IMR-90 (cell line): ENCODE measurements at regions not wholly inside any gene's neighbourhood (a gene's known extent, or its start where the extent isn't known, plus 50 kb on each side); places are given as distances from the start of the nearest gene placed in this dataset.

Experiments
- ATAC-seq: fragments of 200-7000 bp; cut with Tn5 transposase; 2 replicates; pipeline ENCODE4 v1.9.1; 2020; ENCODE audit warnings: low read depth, mild to moderate bottlenecking, moderate library complexity
- BruUV-seq: library from RNA; stranded (reverse); fragments of 400-500 nt; replicated peaks from 2 replicates; lab custom pipeline; 2021; lab: Mats Ljungman, UMichigan
- CTCF ChIA-PET: fragments of 300-600 bp; formaldehyde crosslinking; extraction: SDS; loops from one replicate; lab custom pipeline; 2021; ENCODE audit warnings: antibody characterized with exemption; lab: Yijun Ruan, JAX
- POLR2A ChIA-PET: fragments of 300-600 bp; sonication (Branson Sonifier 250); formaldehyde crosslinking; loops from one replicate; lab custom pipeline; 2022; ENCODE audit warnings: antibody characterized with exemption; ENCODE audit not compliant: unreplicated experiment; lab: Charles Lee
- DNase-seq: peaks from one replicate; pipeline ENCODE4 v3.0.0; 2013
- H2AFZ ChIP-seq: replicated peaks from 2 replicates; pipeline ENCODE3; 2013; ENCODE audit warnings: low read length, mild to moderate bottlenecking; ENCODE audit not compliant: poor library complexity
- H2AK5ac ChIP-seq: 2 replicates; pipeline ENCODE4 v1.6.1; 2013; ENCODE audit warnings: low read depth, low read length, inconsistent platforms
- H2AK9ac ChIP-seq: replicated peaks from 2 replicates; pipeline ENCODE3; 2013; ENCODE audit warnings: mild to moderate bottlenecking, low read depth, low read length, moderate library complexity; ENCODE audit not compliant: poor library complexity
- H2BK120ac ChIP-seq: 2 replicates; pipeline ENCODE4 v1.6.1; 2013; ENCODE audit warnings: low read depth, low read length, inconsistent platforms
- H2BK15ac ChIP-seq: 3 replicates; pipeline ENCODE4 v1.6.1; 2013; ENCODE audit warnings: low read depth, low read length, inconsistent platforms
- H2BK20ac ChIP-seq: 2 replicates; pipeline ENCODE4 v1.6.1; 2013; ENCODE audit warnings: low read depth, mild to moderate bottlenecking, inconsistent platforms, low read length, moderate library complexity
- H2BK5ac ChIP-seq: 2 replicates; pipeline ENCODE4 v1.6.1; 2013; ENCODE audit warnings: mild to moderate bottlenecking, low read depth, low read length, inconsistent platforms; ENCODE audit not compliant: poor library complexity, severe bottlenecking
- H3K14ac ChIP-seq: replicated peaks from 2 replicates; pipeline ENCODE4 v1.6.1; 2013; ENCODE audit warnings: low read depth, low read length, inconsistent platforms
- H3K18ac ChIP-seq: 2 replicates; pipeline ENCODE4 v1.6.1; 2013; ENCODE audit warnings: low read depth, low read length, control low read depth
- H3K23ac ChIP-seq: 2 replicates; pipeline ENCODE4 v1.6.1; 2013; ENCODE audit warnings: low read depth, low read length, inconsistent platforms
- H3K27ac ChIP-seq: 2 replicates; pipeline ENCODE4 v1.5.1; 2013; ENCODE audit warnings: mild to moderate bottlenecking, control low read depth, low read length; ENCODE audit not compliant: insufficient read depth
- H3K27me3 ChIP-seq: 2 replicates; pipeline ENCODE4 v1.6.1; 2013; ENCODE audit warnings: low read length; ENCODE audit not compliant: control insufficient read depth, insufficient read depth
- H3K36me3 ChIP-seq: 2 replicates; pipeline ENCODE4 v1.6.1; 2013; ENCODE audit warnings: low read length, mixed read lengths; ENCODE audit not compliant: control insufficient read depth, insufficient read depth
- H3K4ac ChIP-seq: 2 replicates; pipeline ENCODE4 v1.6.1; 2013; ENCODE audit warnings: low read depth, low read length, inconsistent platforms
- H3K4me1 ChIP-seq: 2 replicates; pipeline ENCODE4 v1.6.1; 2013; ENCODE audit warnings: low read length, mixed read lengths; ENCODE audit not compliant: control insufficient read depth, insufficient read depth
- H3K4me2 ChIP-seq: 2 replicates; pipeline ENCODE4 v1.6.1; 2013; ENCODE audit warnings: low read depth, mild to moderate bottlenecking, control low read depth, low read length, moderate library complexity
- H3K4me3 ChIP-seq: 2 replicates; pipeline ENCODE4 v1.5.1; 2013; ENCODE audit warnings: low read depth, mild to moderate bottlenecking, control low read depth, low read length, moderate library complexity; ENCODE audit not compliant: insufficient read depth
- H3K56ac ChIP-seq: 2 replicates; pipeline ENCODE4 v1.6.1; 2013; ENCODE audit warnings: low read length, inconsistent platforms; ENCODE audit not compliant: insufficient read depth; ENCODE audit errors: extremely low read depth
- H3K79me1 ChIP-seq, 2 experiments: 2 replicates each; pipeline ENCODE4 v1.6.1; 2013; ENCODE audit warnings: low read length in 2 of 2, inconsistent platforms in 1 of 2, low read depth in 1 of 2
- H3K9ac ChIP-seq: 2 replicates; pipeline ENCODE4 v1.6.1; 2013; ENCODE audit warnings: low read depth, low read length, control low read depth
- H3K9me1 ChIP-seq: 2 replicates; pipeline ENCODE4 v1.6.1; 2013; ENCODE audit warnings: low read length, inconsistent platforms; ENCODE audit not compliant: insufficient read depth
- H3K9me3 ChIP-seq: 2 replicates; pipeline ENCODE4 v1.6.1; 2013; ENCODE audit warnings: low read length; ENCODE audit not compliant: control insufficient read depth, insufficient read depth
- H4K20me1 ChIP-seq: 2 replicates; pipeline ENCODE4 v1.6.1; 2013; ENCODE audit warnings: low read length, inconsistent platforms; ENCODE audit not compliant: insufficient read depth
- H4K5ac ChIP-seq: 2 replicates; pipeline ENCODE4 v1.6.1; 2013; ENCODE audit warnings: mild to moderate bottlenecking, low read depth, low read length, control low read depth
- H4K8ac ChIP-seq, 2 experiments: 2 replicates each; pipeline ENCODE4 v1.6.1; 2013; ENCODE audit warnings: low read depth in 2 of 2, low read length in 2 of 2, control low read depth in 1 of 2, inconsistent platforms in 1 of 2
- H4K91ac ChIP-seq: 2 replicates; pipeline ENCODE4 v1.6.1; 2013; ENCODE audit warnings: low read depth, low read length, inconsistent platforms; ENCODE audit not compliant: insufficient read depth
- CEBPB ChIP-seq: IDR thresholded peaks from 2 replicates; pipeline ENCODE4 v1.6.1; 2012; ENCODE audit warnings: low read depth, low read length, improper control_type of control experiment
- RAD21 ChIP-seq: IDR thresholded peaks from 2 replicates; pipeline ENCODE4 v1.6.1; 2012; ENCODE audit warnings: low read length, improper control_type of control experiment
- WGBS, 2 experiments: methylation state at CpG; one replicate each; pipeline versions ENCODE4 v1.1.5 to v1.1.7; 2013; ENCODE audit warnings: missing lambda C conversion rate in 2 of 2; ENCODE audit not compliant: insufficient read length in 1 of 2; ENCODE audit errors: extremely low coverage in 2 of 2; 5-methylcytosine and 5-hydroxymethylcytosine counted together
- dilution Hi-C: fragments of 300-500 bp; cut with HindIII; formaldehyde crosslinking; loops from one replicate; pipeline ENCODE4 v1.14.3; 2018; ENCODE audit warnings: low sequenced_read_pairs; ENCODE audit not compliant: unreplicated experiment
- in situ Hi-C: fragments of 300-500 bp; cut with MboI; formaldehyde crosslinking; loops from 3 replicates; pipeline ENCODE4 v1.14.3; 2019; ENCODE audit warnings: low sequenced_read_pairs, inconsistent platforms, mixed read lengths
- intact Hi-C: fragments of 100-400 bp; cut with micrococcal nuclease; formaldehyde crosslinking; loops from 2 replicates; pipeline ENCODE4 v1.10.0; 2022
- TF ChIP-seq, protein P1 (sequence below): conservative IDR thresholded peaks from 2 replicates; pipeline ENCODE4 v1.5.1; 2012; ENCODE audit warnings: mild to moderate bottlenecking, low read depth, low read length, improper control_type of control experiment

DNA sequence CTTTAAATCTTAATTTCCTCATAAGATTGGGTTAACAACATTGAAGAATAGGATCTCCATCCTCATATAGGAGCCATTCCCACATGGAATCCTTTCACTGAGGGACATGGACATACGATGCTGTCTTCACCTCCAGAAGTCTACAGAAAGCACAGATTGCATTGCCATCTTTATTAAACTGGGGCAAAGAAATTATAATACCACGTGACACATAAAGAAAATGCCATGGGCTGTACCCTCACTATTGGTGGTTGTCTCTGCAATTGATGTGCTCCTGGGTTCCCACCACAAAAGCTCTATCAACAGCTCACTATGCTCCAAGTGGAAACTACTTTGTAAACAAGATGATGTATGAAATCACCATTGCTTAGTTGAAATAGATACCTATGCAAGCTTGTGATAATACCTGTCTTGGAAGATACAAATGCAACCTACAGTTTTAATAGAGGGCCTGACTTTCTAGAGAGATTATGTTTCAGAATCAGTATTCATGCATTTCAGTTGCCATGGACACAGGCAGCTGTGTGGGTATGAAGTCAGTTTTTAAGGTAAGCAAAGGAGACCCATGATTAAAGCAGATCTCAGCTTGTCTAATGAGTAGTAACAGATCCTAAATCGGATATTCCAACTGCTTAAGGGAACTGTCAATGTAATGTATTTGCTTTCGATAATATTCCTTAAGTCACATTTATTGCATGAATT is 337.0 kb downstream of the RAD51AP2 start:
- H3K27ac ChIP-seq, result no peak overlapping the region
- intact Hi-C loops, result no loop called here
- no peak overlapping the region for H3K9ac ChIP-seq
- H3K14ac ChIP-seq, result no peak overlapping the region
- dilution Hi-C loops, result no loop called here
- no peak overlapping the region for H3K56ac ChIP-seq
- no TSS peak for BruUV-seq
- no peak overlapping the region for H4K5ac ChIP-seq
- H3K36me3 ChIP-seq, result no peaks in the 10 kb centered on the region
- H3K18ac ChIP-seq, result no peak overlapping the region
- in situ Hi-C loops, result no loop called here
- no peak for TF ChIP-seq RAD21
- TF ChIP-seq CEBPB, result no peak
- TF ChIP-seq, protein P1, sequence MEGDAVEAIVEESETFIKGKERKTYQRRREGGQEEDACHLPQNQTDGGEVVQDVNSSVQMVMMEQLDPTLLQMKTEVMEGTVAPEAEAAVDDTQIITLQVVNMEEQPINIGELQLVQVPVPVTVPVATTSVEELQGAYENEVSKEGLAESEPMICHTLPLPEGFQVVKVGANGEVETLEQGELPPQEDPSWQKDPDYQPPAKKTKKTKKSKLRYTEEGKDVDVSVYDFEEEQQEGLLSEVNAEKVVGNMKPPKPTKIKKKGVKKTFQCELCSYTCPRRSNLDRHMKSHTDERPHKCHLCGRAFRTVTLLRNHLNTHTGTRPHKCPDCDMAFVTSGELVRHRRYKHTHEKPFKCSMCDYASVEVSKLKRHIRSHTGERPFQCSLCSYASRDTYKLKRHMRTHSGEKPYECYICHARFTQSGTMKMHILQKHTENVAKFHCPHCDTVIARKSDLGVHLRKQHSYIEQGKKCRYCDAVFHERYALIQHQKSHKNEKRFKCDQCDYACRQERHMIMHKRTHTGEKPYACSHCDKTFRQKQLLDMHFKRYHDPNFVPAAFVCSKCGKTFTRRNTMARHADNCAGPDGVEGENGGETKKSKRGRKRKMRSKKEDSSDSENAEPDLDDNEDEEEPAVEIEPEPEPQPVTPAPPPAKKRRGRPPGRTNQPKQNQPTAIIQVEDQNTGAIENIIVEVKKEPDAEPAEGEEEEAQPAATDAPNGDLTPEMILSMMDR, result no peak
- POLR2A ChIA-PET, result no interaction called here
- no peak overlapping the region for H3K4me2 ChIP-seq
- no peaks in the 10 kb centered on the region for H3K9me1 ChIP-seq
- no peak for DNase-seq
- no peak overlapping the region for H2BK20ac ChIP-seq
- no peaks in the 10 kb centered on the region for H3K27me3 ChIP-seq
- H4K91ac ChIP-seq, result no peak overlapping the region
- H4K20me1 ChIP-seq, result no peaks in the 10 kb centered on the region
- H3K4me1 ChIP-seq, result no peaks in the 10 kb centered on the region
- H2BK120ac ChIP-seq, result no peak overlapping the region
- no peak overlapping the region for H2AFZ ChIP-seq
- H3K9me3 ChIP-seq, result no peaks in the 10 kb centered on the region
- H2AK9ac ChIP-seq, result no peak overlapping the region
- no peak overlapping the region for H3K4me3 ChIP-seq
- ATAC-seq, result no peak
- H3K79me1 ChIP-seq, result no peaks in the 10 kb centered on the region
- H2BK5ac ChIP-seq, result no peak overlapping the region
- CTCF ChIA-PET, result no interaction called here
- no peak overlapping the region for H2BK15ac ChIP-seq
- H3K4ac ChIP-seq, result no peak overlapping the region
- no CpG with 5 or more reads among the region's 4 CpGs for WGBS, 2 experiments
- H2AK5ac ChIP-seq, result no peak overlapping the region
- H4K8ac ChIP-seq, result no peak overlapping the region
- H3K23ac ChIP-seq, result no peak overlapping the region
